ENCODE measurements at regions not wholly inside any gene's neighbourhood (a gene's known extent, or its start where the extent isn't known, plus 50 kb on each side); places are given as distances from the start of the nearest gene placed in this dataset.

DNA sequence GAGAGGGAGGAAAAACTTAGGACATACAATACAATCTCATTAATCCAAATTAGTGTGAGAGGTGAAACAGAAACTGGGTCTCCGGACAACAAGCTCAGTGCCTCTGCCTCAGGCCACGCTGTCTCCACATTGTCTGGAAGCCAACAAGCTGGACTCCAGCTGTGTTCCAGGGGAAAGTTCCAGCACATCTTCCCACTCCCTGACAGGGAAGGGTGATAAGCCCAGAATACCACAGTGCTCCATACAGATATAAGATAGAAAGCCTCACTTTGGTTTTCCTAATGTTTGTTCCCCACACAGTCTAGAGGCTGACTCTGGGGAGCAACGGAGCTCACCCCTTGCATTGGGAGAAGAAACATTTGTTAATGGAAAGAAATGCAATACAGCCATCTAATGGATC, 117.1 kb upstream of the SPTLC3 start:
- peaks cover 0 to 6% (median 4%) of the 10 kb centered on the region in 4 experiments; a peak in 3 of 7 replicates for H3K4me1 ChIP-seq (replicated peaks in 1 of 4; ENCODE audit: control insufficient read depth in 3 of 4, insufficient read depth in 4 of 4, low read length in 3 of 4)
- no peak overlapping the region for H2AK5ac ChIP-seq (ENCODE audit: low read depth, low read length)
- H2AFZ ChIP-seq (ENCODE audit: low read length): no peak overlapping the region
- no peak overlapping the region for H2BK20ac ChIP-seq (ENCODE audit: low read length)
- H4K5ac ChIP-seq (ENCODE audit: insufficient read length, low read depth, low read length): no peak overlapping the region
- no peak overlapping the region for H4K8ac ChIP-seq (ENCODE audit: extremely low read depth, insufficient read depth, low read length)
- ChIA-PET POLR2A (ENCODE audit: partially characterized antibody) (no interaction called here), CTCF (ENCODE audit: partially characterized antibody) (interaction anchor here (1.0 to 2.0 kb wide), 2 partner anchors 53 to 64 kb away, joined by 3 to 9 read pairs; no protein-coding TSS in a partner anchor)
- no peak overlapping the region for H2BK120ac ChIP-seq (replicated peaks; ENCODE audit: low read depth, low read length)
- no peaks in the 10 kb centered on the region for H3K79me1 ChIP-seq (ENCODE audit: low read depth, low read length)
- H3K4ac ChIP-seq (replicated peaks; ENCODE audit: insufficient read length, low read depth, low read length): no peak overlapping the region
- no peak overlapping the region for H2BK12ac ChIP-seq (ENCODE audit: low read depth, low read length)
- no peaks in the 10 kb centered on the region for H3K9me3 ChIP-seq (ENCODE audit: insufficient read depth in 2 of 2, low read depth in 1 of 2, low read length in 1 of 2)
- no peak overlapping the region for H3K4me3 ChIP-seq (ENCODE audit: extremely low read depth in 1 of 4, insufficient read depth in 2 of 4, low read depth in 3 of 4, low read length in 4 of 4)
- no peak overlapping the region for H3K27ac ChIP-seq (ENCODE audit: low read depth, low read length)
- H4K20me1 ChIP-seq (replicated peaks in 1 of 2; ENCODE audit: control insufficient read depth in 1 of 2, insufficient read depth in 2 of 2, low read length in 2 of 2): no peaks in the 10 kb centered on the region
- H3K23ac ChIP-seq (ENCODE audit: insufficient read length): no peak overlapping the region
- 93% methylated on average over 3 of the region's 3 CpGs; no CpG with 5 or more reads in 1 of the 2 experiments for WGBS, 2 experiments (ENCODE audit: extremely low coverage in 1 of 2, insufficient coverage in 1 of 2, insufficient read length in 1 of 2, insufficient replicate concordance in 2 of 2, low coverage in 1 of 2, low lambda C conversion rate in 2 of 2, missing lambda C conversion rate in 1 of 2)
- H3K79me2 ChIP-seq (ENCODE audit: control insufficient read depth in 1 of 2, insufficient read depth in 2 of 2, low read length in 2 of 2): no peaks in the 10 kb centered on the region
- no peak overlapping the region for H3K14ac ChIP-seq (ENCODE audit: insufficient read length)
- DNase-seq (ENCODE audit: low read depth in 1 of 2, low spot score in 2 of 2): no peak
- no peak overlapping the region for H4K91ac ChIP-seq (replicated peaks; ENCODE audit: insufficient read length, low read length)
- no peak for FAIRE-seq
- H3K23me2 ChIP-seq (ENCODE audit: low read depth, low read length): no peaks in the 10 kb centered on the region; the same call in 1 of the 2 replicates
- no peak overlapping the region for H2BK5ac ChIP-seq (ENCODE audit: low read depth, low read length)
- no peaks in the 10 kb centered on the region for H3K36me3 ChIP-seq (ENCODE audit: control insufficient read depth in 2 of 4, insufficient read depth in 4 of 4, low read length in 3 of 4)
- H2BK15ac ChIP-seq (ENCODE audit: low read length): no peak overlapping the region
- no peak overlapping the region for H3K18ac ChIP-seq (ENCODE audit: extremely low read depth, low read length)
- H3K9ac ChIP-seq (replicated peaks in 1 of 4; ENCODE audit: extremely low read depth in 1 of 4, low read depth in 3 of 4, low read length in 3 of 4): no peak overlapping the region
- H3K56ac ChIP-seq (replicated peaks; ENCODE audit: insufficient read length, low read depth, low read length): no peak overlapping the region
- no peak overlapping the region for H3K4me2 ChIP-seq (ENCODE audit: insufficient read depth in 1 of 2, low read depth in 2 of 2, low read length in 2 of 2)
- H3K27me3 ChIP-seq (replicated peaks in 1 of 4; ENCODE audit: control insufficient read depth in 3 of 4, extremely low read depth in 1 of 4, insufficient read depth in 3 of 4, low read length in 3 of 4): no peaks in the 10 kb centered on the region
- TF ChIP-seq, protein P1, sequence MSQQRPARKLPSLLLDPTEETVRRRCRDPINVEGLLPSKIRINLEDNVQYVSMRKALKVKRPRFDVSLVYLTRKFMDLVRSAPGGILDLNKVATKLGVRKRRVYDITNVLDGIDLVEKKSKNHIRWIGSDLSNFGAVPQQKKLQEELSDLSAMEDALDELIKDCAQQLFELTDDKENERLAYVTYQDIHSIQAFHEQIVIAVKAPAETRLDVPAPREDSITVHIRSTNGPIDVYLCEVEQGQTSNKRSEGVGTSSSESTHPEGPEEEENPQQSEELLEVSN (IDR thresholded peaks at IDR 0.05): no peak
- TF ChIP-seq, protein P2, sequence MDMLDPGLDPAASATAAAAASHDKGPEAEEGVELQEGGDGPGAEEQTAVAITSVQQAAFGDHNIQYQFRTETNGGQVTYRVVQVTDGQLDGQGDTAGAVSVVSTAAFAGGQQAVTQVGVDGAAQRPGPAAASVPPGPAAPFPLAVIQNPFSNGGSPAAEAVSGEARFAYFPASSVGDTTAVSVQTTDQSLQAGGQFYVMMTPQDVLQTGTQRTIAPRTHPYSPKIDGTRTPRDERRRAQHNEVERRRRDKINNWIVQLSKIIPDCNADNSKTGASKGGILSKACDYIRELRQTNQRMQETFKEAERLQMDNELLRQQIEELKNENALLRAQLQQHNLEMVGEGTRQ (IDR thresholded peaks at IDR 0.05; ENCODE audit: low read length): no peak
- TF ChIP-seq RFX5 (IDR thresholded peaks at IDR 0.05; ENCODE audit: borderline replicate concordance, low read depth, low read length) (no peak), SP4 (IDR thresholded peaks at IDR 0.05; ENCODE audit: low read length) (no peak), JUND (IDR thresholded peaks at IDR 0.05; ENCODE audit: low read length) (no peak), ZNF274 (IDR thresholded peaks at IDR 0.05; ENCODE audit: borderline replicate concordance, extremely low read depth, low read length) (no peak), NRF1 (IDR thresholded peaks at IDR 0.05; ENCODE audit: low read depth, low read length) (no peak), BCL11A (IDR thresholded peaks at IDR 0.05; ENCODE audit: low read depth in 2 of 2, low read length in 2 of 2) (no peak), CBX8 (IDR thresholded peaks at IDR 0.05; ENCODE audit: borderline replicate concordance, low read depth, low read length) (no peak)
- TF ChIP-seq, protein P3, sequence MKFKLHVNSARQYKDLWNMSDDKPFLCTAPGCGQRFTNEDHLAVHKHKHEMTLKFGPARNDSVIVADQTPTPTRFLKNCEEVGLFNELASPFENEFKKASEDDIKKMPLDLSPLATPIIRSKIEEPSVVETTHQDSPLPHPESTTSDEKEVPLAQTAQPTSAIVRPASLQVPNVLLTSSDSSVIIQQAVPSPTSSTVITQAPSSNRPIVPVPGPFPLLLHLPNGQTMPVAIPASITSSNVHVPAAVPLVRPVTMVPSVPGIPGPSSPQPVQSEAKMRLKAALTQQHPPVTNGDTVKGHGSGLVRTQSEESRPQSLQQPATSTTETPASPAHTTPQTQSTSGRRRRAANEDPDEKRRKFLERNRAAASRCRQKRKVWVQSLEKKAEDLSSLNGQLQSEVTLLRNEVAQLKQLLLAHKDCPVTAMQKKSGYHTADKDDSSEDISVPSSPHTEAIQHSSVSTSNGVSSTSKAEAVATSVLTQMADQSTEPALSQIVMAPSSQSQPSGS (IDR thresholded peaks at IDR 0.05; ENCODE audit: low read length): no peak

All from H1 (cell line).